ENCODE measurements at regions not wholly inside any gene's neighbourhood (a gene's known extent, or its start where the extent isn't known, plus 50 kb on each side); places are given as distances from the start of the nearest gene placed in this dataset.
"Not testable (repeated sequence)": the region's sequence is repeated elsewhere in the genome, so short reads cannot be mapped to it uniquely, and the experiment has no call there.

DNA sequence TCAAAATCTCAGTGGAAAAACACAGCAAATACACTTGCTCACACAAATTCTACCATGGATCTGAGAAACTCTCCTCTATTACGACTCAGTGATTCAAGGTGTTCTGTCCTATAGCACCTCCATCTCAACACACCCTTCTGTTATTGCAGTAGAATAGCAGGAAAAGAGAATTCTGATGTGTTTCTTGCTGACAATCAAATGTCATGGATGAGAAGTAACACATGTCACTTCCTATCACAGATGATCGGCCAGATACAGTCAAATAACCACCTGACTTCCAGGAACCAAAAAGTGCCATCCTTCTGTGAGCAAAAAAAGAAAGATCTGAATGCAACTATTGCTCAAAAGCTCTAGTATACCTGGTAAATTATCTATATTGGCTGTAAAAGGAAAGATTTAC lies 734.2 kb upstream of the GBE1 start:
- DNase-seq = no peak

DNA sequence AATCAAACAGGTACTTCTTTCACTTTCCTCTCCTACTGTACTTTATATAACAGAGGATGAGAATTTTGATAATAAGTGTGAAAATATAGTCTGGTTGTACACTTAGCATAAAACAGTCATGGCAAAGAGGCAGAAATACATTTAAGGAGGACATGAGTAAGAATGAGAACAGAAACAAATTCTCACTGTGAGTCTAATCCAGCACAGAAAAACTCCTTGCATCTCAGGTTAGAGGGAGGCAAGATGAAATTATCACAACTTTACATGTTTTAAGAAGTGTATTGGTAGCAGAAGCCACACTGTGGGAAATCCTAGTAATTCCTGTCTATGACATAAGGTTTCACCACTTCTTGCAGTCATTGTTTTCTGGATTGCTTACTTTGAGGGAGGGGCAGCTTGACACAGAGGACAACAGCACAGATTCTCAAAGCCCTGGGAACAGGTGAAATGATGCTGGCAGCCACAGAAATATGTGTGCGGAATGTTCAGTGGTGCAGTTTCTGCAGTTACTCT lies 733.6 kb upstream of the GBE1 start:
- DNase-seq = no peak

DNA sequence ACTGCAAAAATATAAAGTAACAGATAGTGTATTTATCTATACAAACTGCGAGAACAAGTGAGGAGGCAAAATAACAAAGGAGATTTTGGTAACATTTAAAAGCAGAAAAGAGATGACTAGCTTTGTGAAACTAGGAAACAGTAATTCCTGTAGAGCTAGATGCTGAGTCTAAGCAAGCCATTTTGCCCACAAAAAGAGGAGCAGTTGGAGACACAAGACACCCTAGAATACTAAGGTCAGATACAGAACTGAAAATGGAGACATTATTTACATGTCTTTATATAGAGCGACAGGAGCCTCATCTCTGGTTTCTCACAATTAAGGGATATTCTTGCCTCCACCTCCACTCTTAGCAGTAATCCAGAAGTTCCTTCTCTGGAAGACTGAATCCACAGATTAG lies 732.4 kb upstream of the GBE1 start:
- no peak for DNase-seq

DNA sequence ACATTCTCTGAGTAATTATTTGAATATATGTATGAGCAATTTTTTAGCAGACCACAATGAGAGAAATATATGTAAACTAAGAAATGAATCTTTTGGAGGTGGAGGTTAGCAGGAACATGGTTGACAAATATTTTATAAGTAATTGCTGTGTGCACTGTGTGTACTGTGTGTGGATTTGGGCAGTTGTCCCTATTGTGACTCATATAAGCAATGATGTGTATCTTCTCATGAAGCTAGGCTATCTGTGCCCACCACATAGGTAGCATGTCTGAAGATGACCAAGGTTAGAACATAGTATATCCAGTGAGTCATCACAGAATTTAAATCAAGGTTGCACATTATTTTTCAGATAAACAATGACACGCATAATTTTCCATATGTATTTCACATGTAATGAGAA lies 713.9 kb upstream of the GBE1 start:
- DNase-seq = no peak

DNA sequence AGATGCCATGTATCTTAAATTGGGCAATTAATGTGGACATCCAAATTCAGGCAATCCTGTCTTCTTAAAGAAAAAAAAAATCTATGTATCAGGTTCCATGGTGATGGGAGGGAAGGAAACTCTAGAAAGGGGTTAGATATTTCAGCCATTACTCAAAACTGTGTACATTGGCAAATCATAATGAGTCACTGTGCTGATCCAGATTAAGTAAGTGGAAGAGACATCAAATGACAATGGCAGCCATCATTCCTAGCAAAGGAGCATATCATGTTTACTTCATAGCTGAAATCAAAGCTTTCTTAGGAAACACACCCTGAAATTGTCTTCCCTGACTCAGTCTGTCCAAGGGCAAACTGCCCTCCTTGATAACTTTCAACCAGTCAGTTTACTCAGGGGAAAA lies 713.3 kb upstream of the GBE1 start:
- no peak for DNase-seq

DNA sequence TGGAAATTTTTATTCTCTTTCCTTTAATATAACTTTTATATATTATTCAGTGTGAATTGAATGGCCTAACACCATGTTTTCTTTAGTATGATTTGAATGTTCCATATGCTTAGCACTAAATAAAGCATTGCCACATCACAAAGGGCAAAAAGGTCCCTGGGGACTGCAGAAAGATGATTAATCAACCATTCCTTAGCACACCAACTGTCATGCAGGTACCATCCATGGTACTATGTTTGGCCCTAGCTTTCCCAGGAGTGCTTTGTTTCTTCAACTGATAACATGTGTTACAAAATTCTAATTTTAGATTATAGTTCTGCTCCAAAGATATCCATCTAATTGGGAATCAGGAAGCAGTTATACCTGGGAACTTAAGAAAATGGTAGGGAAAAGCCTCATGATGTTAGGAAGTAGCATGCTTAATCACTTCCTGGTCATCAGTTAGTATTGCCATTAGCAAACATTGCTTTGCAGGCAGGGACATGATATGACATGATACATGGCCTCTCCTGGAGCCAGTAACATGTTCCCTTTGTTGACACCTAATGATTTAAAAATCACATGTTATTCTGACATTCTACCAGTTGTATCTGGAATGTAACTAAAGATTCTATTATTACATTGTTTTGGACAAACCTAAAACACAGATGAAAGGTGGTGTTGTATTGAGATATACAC lies 712.6 kb upstream of the GBE1 start:
- no peak for DNase-seq

DNA sequence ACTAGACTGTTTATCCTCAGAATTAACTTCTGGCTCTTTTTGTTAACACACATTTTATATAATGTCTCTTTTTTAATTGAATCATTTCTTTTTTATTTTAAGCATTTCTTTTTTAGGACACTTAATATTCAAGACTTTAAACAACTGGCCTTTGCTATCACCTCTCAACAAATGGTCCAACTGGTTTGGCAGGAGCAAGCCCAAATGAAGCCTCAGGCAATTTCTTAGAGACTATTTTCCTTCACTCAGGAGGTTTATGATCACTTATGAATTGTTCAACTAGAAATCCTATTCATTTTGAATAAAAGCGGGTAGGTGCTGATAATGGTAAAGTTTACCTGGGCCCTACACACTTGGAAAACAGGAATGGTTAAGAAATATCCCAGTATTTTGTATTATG lies 705.6 kb upstream of the GBE1 start:
- DNase-seq = no peak

DNA sequence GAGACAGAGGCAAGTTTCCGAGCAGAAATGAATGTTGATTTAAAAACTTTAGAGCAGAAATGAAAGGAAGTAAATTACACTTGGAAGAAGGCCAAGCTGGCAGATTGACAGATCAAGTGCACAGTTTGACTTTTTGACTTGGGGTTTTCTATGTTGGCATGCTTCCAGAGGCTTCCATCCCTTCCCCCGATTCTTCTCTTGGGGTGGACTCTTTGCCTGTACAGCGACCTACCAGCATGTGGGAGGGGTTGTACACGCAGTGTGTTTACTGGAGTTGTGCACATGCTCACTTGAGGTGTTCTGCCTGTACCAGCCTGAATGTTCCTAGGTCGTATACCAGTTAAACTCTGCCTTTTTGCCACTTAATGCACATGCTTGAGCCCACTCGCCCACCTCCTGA lies 701.5 kb upstream of the GBE1 start:
- no peak for DNase-seq

DNA sequence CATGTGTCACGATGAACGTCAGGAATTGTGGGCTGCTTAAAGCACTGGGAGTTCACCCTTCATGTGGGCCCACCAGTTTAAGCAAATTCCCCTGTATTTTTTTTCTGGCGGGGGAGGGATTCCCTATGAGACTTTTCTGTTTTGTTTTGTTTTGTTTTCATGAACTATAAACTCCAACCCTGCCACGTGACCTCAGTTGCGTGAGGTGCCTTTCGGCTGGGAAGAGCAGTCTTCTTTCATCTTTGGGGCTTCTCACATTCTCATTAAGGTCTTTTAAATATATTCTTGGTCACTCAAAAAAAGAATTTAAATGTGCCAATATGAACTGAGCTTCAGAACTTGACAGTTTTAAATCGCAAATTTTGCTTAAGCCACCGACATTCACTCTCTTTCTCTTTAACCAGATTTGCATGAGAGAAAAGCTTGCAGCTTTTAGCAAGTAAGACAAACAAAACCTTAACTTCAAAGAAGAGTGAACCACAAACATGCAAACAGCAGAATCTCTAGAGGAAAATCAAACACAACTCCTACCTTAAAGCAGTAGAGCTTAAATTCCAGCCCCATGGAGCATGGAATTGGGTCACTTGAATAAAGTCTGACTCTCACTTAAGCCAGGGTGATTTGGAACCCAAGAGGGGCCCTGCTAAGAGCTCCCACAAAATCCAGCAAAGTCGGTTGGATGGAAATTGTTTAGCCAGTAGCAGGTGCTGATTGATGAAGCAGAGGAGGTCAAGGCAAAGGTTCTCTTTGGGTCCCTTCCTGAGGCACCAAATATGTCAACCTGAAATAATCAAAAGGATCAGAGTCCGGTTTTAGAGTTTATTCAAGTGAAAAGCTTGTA lies 699.8 kb upstream of the GBE1 start:
- no peak for DNase-seq

DNA sequence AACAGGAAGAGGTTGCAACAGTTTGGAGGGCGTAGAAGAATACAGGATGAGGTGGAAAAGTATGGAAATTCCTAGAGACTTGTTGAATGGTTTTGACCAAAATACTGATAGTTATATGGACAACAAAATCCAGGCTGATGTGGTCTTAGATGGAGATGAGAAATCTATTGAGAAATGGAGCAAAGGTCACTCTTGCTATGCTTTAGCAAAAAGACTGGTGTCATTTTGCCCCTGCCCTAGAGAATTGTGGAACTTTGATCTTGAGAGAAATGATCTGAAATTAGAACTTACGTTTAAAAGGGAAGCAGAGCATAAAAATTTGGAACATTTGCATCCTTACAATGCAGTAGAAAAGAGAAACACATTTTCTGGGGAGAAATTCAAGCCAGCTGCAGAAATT lies 686.9 kb upstream of the GBE1 start:
- no peak for DNase-seq

DNA sequence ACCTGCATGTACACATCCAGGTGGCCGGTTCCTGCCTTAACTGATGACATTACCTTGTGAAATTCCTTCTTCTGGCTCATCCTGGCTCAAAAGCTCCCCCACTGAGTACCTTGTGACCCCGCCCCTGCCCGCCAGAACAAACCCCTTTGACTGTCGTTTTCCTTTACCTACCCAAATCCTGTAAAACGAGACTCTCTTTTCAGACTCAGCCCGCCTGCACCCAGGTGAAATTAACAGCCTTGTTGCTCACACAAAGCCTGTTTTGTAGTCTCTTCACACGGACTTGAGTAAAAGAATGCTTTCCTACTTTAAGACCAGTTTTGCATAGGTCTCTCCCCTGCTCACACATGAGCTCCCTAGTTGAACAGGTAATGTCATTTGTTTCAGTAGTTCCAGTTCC lies 667.4 kb upstream of the GBE1 start:
- not testable (repeated sequence) for DNase-seq

DNA sequence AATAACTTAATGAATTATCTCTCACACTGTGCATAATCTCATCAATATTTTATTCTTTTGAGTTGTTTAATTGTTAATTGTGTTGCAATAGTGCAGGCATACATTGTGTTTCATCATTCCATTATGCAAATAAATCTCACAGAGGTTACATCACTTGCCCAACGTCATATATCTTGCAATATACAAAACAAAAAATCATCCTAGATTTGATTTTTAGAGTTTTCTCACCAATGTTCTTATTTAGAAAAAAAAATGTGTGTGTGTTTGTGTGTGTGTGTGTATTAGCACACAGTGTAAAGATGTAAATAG lies 662.5 kb upstream of the GBE1 start:
- no peak for DNase-seq

DNA sequence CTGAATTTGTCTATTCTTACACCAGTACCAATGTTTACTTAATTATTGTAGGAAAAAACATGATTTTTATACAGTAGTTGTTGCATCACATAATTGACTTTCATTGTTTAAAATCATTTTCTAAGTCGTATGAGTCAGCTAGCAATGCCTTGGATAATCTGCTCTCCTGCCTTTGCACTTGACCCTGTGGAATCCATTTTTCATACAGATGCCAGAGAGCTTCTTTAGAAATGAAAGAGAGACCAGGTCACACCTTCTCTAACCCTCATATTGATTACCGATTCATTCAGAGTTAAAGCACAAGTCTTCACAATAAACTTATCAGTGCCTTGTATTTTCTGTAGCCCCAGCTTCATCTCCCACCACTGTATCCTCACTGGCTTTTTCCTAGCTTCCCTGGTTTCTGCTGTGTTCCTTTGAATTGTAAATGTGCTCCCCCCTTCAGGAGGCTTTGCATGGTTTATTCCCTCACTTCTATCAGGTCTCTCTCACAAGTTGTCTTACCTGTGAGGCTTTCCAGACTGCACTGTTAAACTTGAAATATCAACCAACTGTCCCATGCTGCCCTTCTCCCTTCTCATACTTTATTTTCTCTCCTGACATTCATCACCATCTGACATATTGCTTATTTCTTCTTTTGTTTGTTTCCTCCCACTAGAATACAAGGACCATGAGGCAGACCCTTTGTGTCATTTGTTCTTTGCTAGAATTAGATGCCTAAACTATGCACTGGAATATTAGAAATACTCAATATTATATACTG lies 662.0 kb upstream of the GBE1 start:
- no peak for DNase-seq

DNA sequence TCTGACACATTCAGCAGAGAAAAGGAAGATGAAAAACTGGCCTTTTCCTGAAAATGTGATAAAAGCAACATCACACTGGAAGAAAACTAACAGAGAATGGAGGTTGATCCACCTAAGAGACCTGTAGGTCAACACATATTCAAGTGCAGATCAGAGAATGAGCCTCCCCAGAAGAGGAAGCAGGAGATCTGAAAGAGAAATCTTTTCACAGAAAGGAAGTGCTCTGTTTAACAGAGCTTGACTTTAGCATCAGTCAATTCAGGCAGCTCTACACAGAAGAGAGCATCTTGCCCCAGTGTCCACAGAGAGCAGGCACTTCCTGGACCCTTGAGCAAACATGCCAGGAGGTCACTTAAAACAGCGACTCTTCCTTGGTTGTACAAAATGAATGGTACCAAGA lies 655.4 kb upstream of the GBE1 start:
- no peak for DNase-seq

DNA sequence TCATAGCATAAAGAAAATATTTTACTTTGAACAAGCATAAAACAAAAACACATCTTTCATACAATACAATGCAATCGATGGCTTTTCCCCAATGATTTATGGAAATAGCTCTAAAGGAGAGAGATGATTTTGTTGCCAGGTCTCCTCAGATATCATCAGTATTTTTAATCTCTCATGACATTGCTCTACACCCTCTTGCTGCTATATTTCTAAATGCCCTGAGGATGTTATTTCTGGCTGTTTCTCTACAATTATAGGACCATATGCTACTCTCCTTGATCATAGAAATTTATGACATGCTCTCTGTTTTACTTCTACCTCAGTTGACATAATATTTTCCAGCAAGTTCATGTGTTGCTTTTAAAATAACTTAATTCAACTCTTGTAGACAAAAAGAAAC lies 654.9 kb upstream of the GBE1 start:
- DNase-seq = no peak

DNA sequence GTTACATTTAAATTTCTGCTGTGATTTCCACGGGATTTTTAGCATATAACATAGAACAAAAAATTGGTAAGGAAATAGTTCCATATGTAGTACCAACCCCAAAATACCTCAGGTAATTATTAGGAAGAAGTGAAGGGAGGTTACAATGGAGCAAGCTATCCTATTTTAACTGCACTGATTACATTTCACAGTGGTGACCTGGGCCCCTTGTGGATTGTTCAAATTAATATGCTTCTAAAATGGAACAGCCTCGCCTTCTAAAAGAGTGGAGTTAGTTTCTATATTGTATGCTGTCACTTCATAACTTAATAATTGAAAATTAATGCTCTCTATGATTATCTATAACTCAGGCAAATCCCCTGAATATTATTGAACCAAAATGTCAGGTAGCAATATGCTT lies 651.7 kb upstream of the GBE1 start:
- no peak for DNase-seq

DNA sequence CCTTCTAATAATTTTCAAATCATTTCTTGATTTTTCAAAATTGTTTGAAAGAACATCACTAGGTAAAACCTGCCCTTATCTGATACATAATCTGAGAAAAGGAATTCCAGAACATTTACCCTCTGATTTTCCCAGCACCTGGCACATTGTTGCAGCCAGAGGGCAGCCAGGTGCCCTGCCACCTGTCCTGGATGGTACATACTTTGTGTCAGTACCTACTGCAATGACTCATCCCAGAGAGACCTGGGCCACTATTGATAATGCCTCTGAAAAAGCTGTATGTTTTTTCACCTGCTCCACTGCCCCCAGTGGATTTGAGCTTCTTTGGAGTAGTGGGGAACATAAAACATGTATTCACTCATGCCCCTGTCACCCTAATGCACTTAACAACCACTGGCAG lies 648.9 kb upstream of the GBE1 start:
- DNase-seq = no peak

DNA sequence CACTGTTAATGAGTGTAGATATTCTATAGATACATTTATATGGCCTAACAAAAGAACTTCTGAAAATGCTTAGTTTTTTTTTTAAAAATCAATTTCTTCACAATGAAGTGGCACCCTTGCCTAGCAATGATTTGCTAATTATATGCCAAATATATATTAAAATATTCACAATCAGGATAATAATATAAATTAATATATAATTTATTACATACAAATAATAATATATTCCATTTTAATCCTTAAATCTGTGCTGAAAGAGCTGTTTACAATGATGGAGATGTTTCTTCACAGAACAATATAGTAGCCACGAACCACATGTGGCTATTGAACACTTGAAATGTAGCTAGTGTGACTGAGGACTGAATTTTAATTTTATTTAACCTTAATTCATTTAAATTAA lies 648.4 kb upstream of the GBE1 start:
- no peak for DNase-seq

DNA sequence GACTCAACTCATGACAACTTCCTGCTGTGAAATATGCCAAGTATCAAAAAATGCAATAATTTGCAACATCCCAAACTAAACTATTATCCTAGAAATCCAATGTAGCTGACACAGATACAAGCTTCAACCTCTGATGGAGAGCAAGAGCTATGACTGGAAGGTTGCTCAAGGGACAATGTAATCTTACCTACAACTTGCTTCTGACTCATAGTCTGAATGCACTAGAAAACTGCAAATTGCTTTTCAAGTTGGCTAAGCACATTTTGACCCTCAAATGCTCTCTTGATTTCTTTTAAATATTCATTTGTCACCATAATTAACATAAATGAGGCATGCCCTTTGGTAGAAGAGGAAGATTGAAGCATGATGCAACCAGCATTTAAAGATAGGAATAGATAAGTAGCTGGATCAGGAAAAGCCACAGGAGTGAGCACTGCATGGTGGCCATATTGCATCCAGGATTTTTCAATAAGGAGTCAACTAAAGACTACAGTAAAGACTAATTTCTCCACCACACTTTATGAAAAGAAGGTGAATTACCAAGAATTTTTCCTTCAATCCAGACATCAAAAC lies 630.8 kb upstream of the GBE1 start:
- DNase-seq = no peak

DNA sequence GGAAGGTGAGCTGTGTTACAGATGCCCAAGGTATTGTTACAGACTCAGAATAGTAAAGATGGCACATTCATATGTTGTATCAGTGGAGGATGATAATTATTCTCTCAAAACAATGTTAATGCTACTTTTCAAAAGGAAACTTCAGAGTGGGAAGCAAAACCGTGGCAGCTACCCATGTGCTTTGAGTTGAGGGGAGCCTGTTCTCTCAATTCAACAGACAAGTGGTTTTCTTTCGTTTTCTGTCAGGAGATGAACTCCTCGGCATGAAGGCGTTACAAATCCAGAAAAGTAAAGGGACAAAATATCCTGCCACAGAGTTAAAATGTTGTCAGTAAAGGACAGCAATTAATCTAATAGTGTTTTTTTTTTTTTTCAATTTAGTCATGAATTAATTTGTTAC lies 629.4 kb upstream of the GBE1 start:
- no peak for DNase-seq

DNA sequence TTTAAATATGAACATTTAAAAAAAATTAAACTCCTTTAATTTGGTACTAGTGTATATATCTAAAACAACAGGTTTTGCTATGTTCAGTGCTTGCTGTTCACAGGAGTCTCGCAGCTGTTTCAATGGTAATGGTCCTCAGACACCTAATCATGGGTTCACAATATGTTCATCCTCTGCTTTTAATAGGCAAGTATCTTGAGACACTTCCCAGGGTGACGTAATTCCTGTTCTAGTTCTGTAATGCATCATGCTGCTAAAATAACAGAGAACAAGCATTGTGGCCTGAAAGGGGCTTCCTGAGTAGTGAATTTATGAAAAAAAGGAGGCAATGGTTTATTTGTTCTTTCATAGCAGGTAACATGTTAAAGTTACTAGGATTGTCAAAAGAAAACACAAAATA lies 625.2 kb upstream of the GBE1 start:
- no peak for DNase-seq

DNA sequence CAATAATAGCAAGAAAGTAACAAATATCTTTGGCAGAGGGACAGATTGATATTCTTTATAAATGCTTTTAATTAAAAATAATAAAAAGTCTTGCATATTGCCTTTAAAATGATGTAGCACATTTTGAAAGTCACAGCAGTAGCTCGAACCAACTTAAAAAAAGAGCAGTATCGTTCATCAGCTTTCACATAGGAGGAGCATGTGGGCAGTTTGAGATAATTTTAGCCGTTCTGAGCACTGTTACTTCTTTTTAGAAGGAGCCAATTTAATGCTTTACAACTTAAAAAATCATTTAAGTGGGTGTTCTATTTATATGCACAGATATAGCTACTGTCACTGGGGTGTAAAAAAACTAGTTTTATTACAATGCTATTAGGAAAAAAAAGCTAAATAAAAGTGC lies 622.7 kb upstream of the GBE1 start:
- no peak for DNase-seq

DNA sequence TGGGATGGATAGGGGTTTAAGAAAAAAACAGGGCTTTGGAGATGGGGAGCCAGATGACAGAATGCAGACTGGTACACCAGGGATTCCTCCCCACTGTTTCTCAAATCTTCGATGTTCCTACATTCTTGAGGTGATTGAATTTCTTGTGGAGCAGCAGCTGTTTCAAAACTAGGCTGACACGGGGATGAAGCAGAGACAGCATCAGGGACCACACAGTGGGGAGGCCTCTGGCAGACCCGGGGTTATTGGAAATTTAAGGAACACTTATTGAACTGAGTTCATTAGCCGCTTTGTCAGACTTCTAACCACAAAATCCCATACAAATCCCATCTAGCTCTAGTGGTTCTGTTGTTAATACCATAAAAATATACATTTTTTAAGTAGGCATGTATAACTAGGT lies 621.4 kb upstream of the GBE1 start:
- no peak for DNase-seq

DNA sequence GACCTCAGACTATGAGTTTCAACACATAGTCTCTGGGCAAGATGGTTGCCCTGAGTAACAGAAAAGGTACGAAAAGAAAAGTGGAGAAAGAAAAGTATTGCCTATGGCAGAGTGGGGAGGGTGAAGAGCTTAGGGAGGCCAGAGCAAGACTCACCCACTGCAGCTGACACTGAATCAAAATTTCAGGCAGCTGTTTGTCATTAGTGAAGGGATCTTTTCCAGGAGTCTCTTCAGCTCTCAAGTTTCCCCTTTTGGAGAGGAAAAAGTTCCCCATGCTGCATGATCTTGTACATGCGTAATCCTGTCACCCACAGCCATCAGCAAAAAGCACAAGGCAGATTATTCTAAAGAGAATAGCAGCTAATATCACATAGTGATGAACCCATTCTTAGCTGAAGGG lies 616.9 kb upstream of the GBE1 start:
- no peak for DNase-seq
